MM.1S (cell line): ENCODE measurements at regions not wholly inside any gene's neighbourhood (a gene's known extent, or its start where the extent isn't known, plus 50 kb on each side); places are given as distances from the start of the nearest gene placed in this dataset.

Experiments
- CTCF ChIP-seq: fragments of 300-600 bp; sonication (generic); IDR thresholded peaks from 2 replicates; pipeline ENCODE4 v1.5.1; 2016; ENCODE audit warnings: antibody characterized with exemption, low read length, mixed read lengths
- EZH2 ChIP-seq: fragments of 300-600 bp; sonication (generic); optimal IDR thresholded peaks from 2 replicates; pipeline ENCODE3; 2017; ENCODE audit warnings: low read depth, mild to moderate bottlenecking, antibody characterized with exemption, low read length, mixed read lengths

- TF ChIP-seq CTCF (no peak), EZH2 (no peak)
Measured at GRCh38 chr5:97832645-97833296, 649.7 kb upstream of the RIOK2 start.
